Mucosa of rectum (tissue), 2 donors: ENCODE measurements at regions not wholly inside any gene's neighbourhood (a gene's known extent, or its start where the extent isn't known, plus 50 kb on each side); places are given as distances from the start of the nearest gene placed in this dataset.
"Not testable (repeated sequence)": the region's sequence is repeated elsewhere in the genome, so short reads cannot be mapped to it uniquely, and the experiment has no call there.

ENCODE experiments used
- H3K27ac ChIP-seq, 2 donors: one replicate each; pipeline ENCODE4 v1.7.0; 2013; ENCODE audit warnings: inconsistent platforms in 2 of 2, low read depth in 2 of 2, low read length in 2 of 2
- H3K27me3 ChIP-seq, 2 donors: one replicate each; pipeline ENCODE4 v1.7.0; 2013; ENCODE audit warnings: low read length in 2 of 2; ENCODE audit not compliant: control insufficient read depth in 2 of 2, insufficient read depth in 2 of 2
- H3K36me3 ChIP-seq, 2 donors: one replicate each; pipeline ENCODE4 v1.7.0; 2013; ENCODE audit warnings: low read length in 2 of 2; ENCODE audit not compliant: control insufficient read depth in 2 of 2, insufficient read depth in 2 of 2
- H3K4me1 ChIP-seq, 2 donors: one replicate each; pipeline ENCODE4 v1.7.0; 2013; ENCODE audit warnings: low read length in 2 of 2, mild to moderate bottlenecking in 1 of 2; ENCODE audit not compliant: control insufficient read depth in 2 of 2, insufficient read depth in 2 of 2
- H3K4me3 ChIP-seq, 2 donors: one replicate each; pipeline ENCODE4 v1.7.0; 2013; ENCODE audit warnings: low read length in 2 of 2
- H3K9ac ChIP-seq, 2 donors: one replicate each; pipeline ENCODE4 v1.7.0; 2013; ENCODE audit warnings: low read length in 2 of 2, low read depth in 1 of 2, mild to moderate bottlenecking in 1 of 2
- H3K9me3 ChIP-seq, 2 donors: one replicate each; pipeline ENCODE4 v1.7.0; 2013; ENCODE audit warnings: low read length in 2 of 2; ENCODE audit not compliant: control insufficient read depth in 2 of 2
- donor health status: healthy.
- donor health status: Normal muscosa, but diverticular disease.

- not testable (repeated sequence) for H3K9ac ChIP-seq, H3K9me3 ChIP-seq, H3K27me3 ChIP-seq, H3K4me3 ChIP-seq, H3K36me3 ChIP-seq, H3K27ac ChIP-seq, H3K4me1 ChIP-seq
Observed at GRCh38 chr11:96545192-96545591, 155.4 kb downstream of the JRKL start.

DNA sequence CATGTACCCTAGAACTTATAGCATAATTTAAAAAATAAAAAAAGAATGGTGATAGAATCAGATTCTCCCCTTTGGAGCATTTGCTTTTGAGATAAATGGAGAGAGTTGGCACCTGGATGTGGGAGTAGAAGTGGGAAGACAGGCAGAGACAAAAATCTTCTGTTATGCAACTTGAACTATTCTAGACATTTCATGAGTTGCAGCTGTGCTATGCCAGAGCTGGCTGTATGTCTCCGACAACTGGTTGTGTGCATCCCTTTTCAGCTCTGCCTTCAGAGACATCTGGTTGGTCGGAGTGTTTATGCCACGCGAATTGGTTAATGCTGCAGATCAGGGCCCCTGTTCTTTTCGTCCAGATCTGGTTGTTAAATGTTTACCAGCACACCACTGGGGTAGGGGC, 161.3 kb downstream of the JRKL start:
- no peak overlapping the region for H3K27ac ChIP-seq
- H3K9ac ChIP-seq: no peak overlapping the region
- H3K4me3 ChIP-seq: no peak overlapping the region
- no peaks in the 10 kb centered on the region for H3K36me3 ChIP-seq
- no peaks in the 10 kb centered on the region for H3K4me1 ChIP-seq
- H3K9me3 ChIP-seq: no peaks in the 10 kb centered on the region
- no peaks in the 10 kb centered on the region for H3K27me3 ChIP-seq

- H3K9me3 ChIP-seq: no peaks in the 10 kb centered on the region
- H3K27ac ChIP-seq: no peak overlapping the region
- H3K4me1 ChIP-seq: no peaks in the 10 kb centered on the region
- no peaks in the 10 kb centered on the region for H3K36me3 ChIP-seq
- no peak overlapping the region for H3K9ac ChIP-seq
- no peaks in the 10 kb centered on the region for H3K27me3 ChIP-seq
- no peak overlapping the region for H3K4me3 ChIP-seq
Observed at GRCh38 chr11:96554236-96554820, 164.5 kb downstream of the JRKL start.

- H3K9ac ChIP-seq, H3K27ac ChIP-seq, H3K27me3 ChIP-seq, H3K36me3 ChIP-seq, H3K4me3 ChIP-seq, H3K4me1 ChIP-seq, H3K9me3 ChIP-seq: not testable (repeated sequence)
Observed at GRCh38 chr11:96555826-96556225, 166.0 kb downstream of the JRKL start.

DNA sequence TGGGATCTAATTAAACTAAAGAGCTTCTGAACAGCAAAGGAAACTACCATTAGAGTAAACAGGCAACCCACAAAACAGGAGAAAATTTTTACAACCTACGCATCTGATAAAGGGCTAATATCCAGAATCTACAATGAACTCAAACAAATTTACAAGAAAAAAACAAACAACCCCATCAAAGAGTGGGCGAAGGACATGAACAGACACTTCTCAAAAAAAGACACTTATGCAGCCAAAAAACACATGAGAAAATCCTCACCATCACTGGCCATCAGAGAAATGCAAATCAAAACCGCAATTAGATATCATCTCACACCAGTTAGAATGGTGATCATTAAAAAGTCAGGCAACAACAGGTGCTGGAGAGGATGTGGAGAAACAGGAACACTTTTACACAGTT, 170.9 kb downstream of the JRKL start:
- not testable (repeated sequence) for H3K27me3 ChIP-seq, H3K9ac ChIP-seq, H3K4me3 ChIP-seq, H3K4me1 ChIP-seq, H3K9me3 ChIP-seq, H3K27ac ChIP-seq, H3K36me3 ChIP-seq

GRCh38 chr11:96567176-96567575, 177.4 kb downstream of the JRKL start:
- Histone ChIP-seq H3K27ac (no peak overlapping the region), H3K9me3 (no peaks in the 10 kb centered on the region), H3K4me1 (no peaks in the 10 kb centered on the region), H3K4me3 (no peak overlapping the region), H3K9ac (no peak overlapping the region), H3K36me3 (no peaks in the 10 kb centered on the region), H3K27me3 (no peaks in the 10 kb centered on the region)

- no peak overlapping the region for H3K9ac ChIP-seq
- H3K36me3 ChIP-seq: no peaks in the 10 kb centered on the region
- H3K4me1 ChIP-seq: no peaks in the 10 kb centered on the region
- no peaks in the 10 kb centered on the region for H3K27me3 ChIP-seq
- H3K27ac ChIP-seq: no peak overlapping the region
- no peak overlapping the region for H3K4me3 ChIP-seq
- no peaks in the 10 kb centered on the region for H3K9me3 ChIP-seq
Observed at GRCh38 chr11:96567667-96568066, 177.9 kb downstream of the JRKL start.

DNA sequence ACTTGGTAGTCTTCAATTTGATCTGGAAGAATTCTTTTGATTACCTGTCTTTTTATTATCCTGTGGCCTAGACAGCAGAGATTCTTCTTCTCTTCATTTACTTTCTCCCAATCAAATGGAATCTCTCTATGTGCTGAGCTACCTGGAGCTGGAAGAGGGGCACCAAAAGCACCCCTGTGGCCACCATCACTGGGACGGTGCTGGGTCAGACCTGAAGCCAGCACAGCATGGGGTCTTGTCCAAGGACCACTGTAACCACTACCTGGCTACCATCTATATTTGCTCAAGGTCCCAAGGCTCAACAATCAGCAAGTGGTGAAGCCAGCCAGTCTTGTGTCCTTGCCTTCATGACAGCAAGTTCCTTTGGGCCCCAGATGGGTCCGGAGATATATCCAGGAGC, 186.6 kb downstream of the JRKL start:
- Histone ChIP-seq H3K9ac (no peak overlapping the region), H3K4me1 (peaks cover 0 to 3% of the 10 kb centered on the region in 2 donors), H3K27ac (no peak overlapping the region), H3K36me3 (no peaks in the 10 kb centered on the region), H3K9me3 (no peaks in the 10 kb centered on the region), H3K4me3 (no peak overlapping the region), H3K27me3 (no peaks in the 10 kb centered on the region)

GRCh38 chr11:96578379-96578778, 188.6 kb downstream of the JRKL start:
- Histone ChIP-seq H3K27ac (no peak overlapping the region), H3K9ac (no peak overlapping the region), H3K27me3 (no peaks in the 10 kb centered on the region), H3K9me3 (no peaks in the 10 kb centered on the region), H3K4me1 (peaks cover 0 to 3% of the 10 kb centered on the region in 2 donors), H3K36me3 (no peaks in the 10 kb centered on the region), H3K4me3 (no peak overlapping the region)

GRCh38 chr11:96579656-96580055, 189.8 kb downstream of the JRKL start:
- H3K9ac ChIP-seq: no peak overlapping the region
- H3K4me3 ChIP-seq: no peak overlapping the region
- no peak overlapping the region for H3K27ac ChIP-seq
- H3K9me3 ChIP-seq: no peaks in the 10 kb centered on the region
- H3K4me1 ChIP-seq: peaks cover 0 to 3% of the 10 kb centered on the region in 2 donors
- H3K27me3 ChIP-seq: no peaks in the 10 kb centered on the region
- no peaks in the 10 kb centered on the region for H3K36me3 ChIP-seq

- no peak overlapping the region for H3K27ac ChIP-seq
- no peaks in the 10 kb centered on the region for H3K27me3 ChIP-seq
- peaks cover 0 to 3% of the 10 kb centered on the region in 2 donors for H3K4me1 ChIP-seq
- no peak overlapping the region for H3K4me3 ChIP-seq
- H3K9me3 ChIP-seq: no peaks in the 10 kb centered on the region
- H3K36me3 ChIP-seq: no peaks in the 10 kb centered on the region
- H3K9ac ChIP-seq: no peak overlapping the region
Observed at GRCh38 chr11:96580476-96581040, 190.7 kb downstream of the JRKL start.
